T-cell (primary cell): ENCODE measurements at regions not wholly inside any gene's neighbourhood (a gene's known extent, or its start where the extent isn't known, plus 50 kb on each side); places are given as distances from the start of the nearest gene placed in this dataset.

ENCODE experiments used
- ATAC-seq, 4 experiments: fragments of 200-7000 bp in 3 of 4; fragments of 150-1000 bp in 1 of 4; cut with Tn5 transposase; replicated peaks in 1 of 4; 1 replicate in 3 of 4; 2 replicates in 1 of 4; pipeline ENCODE4 v1.10.0; 2021; ENCODE audit warnings: moderate library complexity in 3 of 4, mild to moderate bottlenecking in 2 of 4, moderate number of reproducible peaks in 1 of 4
- CTCF ChIA-PET, 2 donors: fragments of 300-600 bp; sonication (Branson Sonifier 250); formaldehyde crosslinking; loops; one replicate each; lab custom pipeline; 2022; ENCODE audit warnings: antibody characterized with exemption in 2 of 2; lab: Charles Lee
- POLR2A ChIA-PET, 2 donors: fragments of 300-600 bp; sonication (Branson Sonifier 250); formaldehyde crosslinking; loops; one replicate each; lab custom pipeline; 2022; ENCODE audit warnings: antibody characterized with exemption in 2 of 2; lab: Charles Lee
- DNase-seq, 35 experiments: peaks; one replicate each; pipeline versions ENCODE4 v3.0.0 to v3.0.0-alpha.2; 2013 to 2023
- H3K27ac ChIP-seq: one replicate; pipeline ENCODE4 v1.5.1; 2013; ENCODE audit warnings: low read length
- H3K27me3 ChIP-seq, 2 experiments: replicated peaks in 1 of 2; 1 replicate in 1 of 2; 2 replicates in 1 of 2; pipeline versions ENCODE4 v1.6.1 to v1.7.0; 2013; ENCODE audit warnings: low read length in 1 of 2, mixed read lengths in 1 of 2; ENCODE audit not compliant: control insufficient read depth in 2 of 2, insufficient read depth in 2 of 2; ENCODE audit errors: extremely low read depth in 1 of 2
- H3K36me3 ChIP-seq, 2 donors: 1 replicate in 1 of 2; 2 replicates in 1 of 2; pipeline versions ENCODE4 v1.6.1 to v1.7.0; 2013; ENCODE audit warnings: low read length in 1 of 2; ENCODE audit not compliant: control insufficient read depth in 2 of 2, insufficient read depth in 1 of 2; ENCODE audit errors: extremely low read depth in 1 of 2
- H3K4me1 ChIP-seq, 2 experiments: 1 replicate in 1 of 2; 2 replicates in 1 of 2; pipeline versions ENCODE4 v1.6.1 to v1.7.0; 2013; ENCODE audit warnings: low read length in 2 of 2, mixed read lengths in 1 of 2; ENCODE audit not compliant: insufficient read depth in 2 of 2, control insufficient read depth in 1 of 2; ENCODE audit errors: extremely low read depth in 1 of 2
- H3K4me3 ChIP-seq, 2 donors: 1 replicate in 1 of 2; 2 replicates in 1 of 2; pipeline versions ENCODE4 v1.5.1 to v1.7.0; 2013; ENCODE audit warnings: mild to moderate bottlenecking in 2 of 2, low read length in 1 of 2, moderate library complexity in 1 of 2; ENCODE audit not compliant: control insufficient read depth in 1 of 2; ENCODE audit errors: extremely low read depth in 1 of 2
- H3K9me3 ChIP-seq: 2 replicates; pipeline ENCODE4 v1.7.0; 2013
- H3K27ac Mint-ChIP-seq, 2 donors: one replicate each; pipeline ENCODE4 v1.8.0; 2020 to 2021; ENCODE audit warnings: mild to moderate bottlenecking in 2 of 2, mixed read lengths in 2 of 2
- H3K27me3 Mint-ChIP-seq, 2 donors: one replicate each; pipeline ENCODE4 v1.8.0; 2021 to 2022; ENCODE audit warnings: mixed read lengths in 2 of 2
- H3K36me3 Mint-ChIP-seq: one replicate; pipeline ENCODE4 v1.8.0; 2021; ENCODE audit warnings: mixed read lengths
- H3K4me1 Mint-ChIP-seq, 3 donors: one replicate each; pipeline ENCODE4 v1.8.0; 2020 to 2022; ENCODE audit warnings: mixed read lengths in 3 of 3, mild to moderate bottlenecking in 1 of 3
- H3K4me3 Mint-ChIP-seq, 3 donors: one replicate each; pipeline ENCODE4 v1.8.0; 2020 to 2022; ENCODE audit warnings: mild to moderate bottlenecking in 3 of 3, mixed read lengths in 3 of 3, moderate library complexity in 3 of 3
- H3K9me3 Mint-ChIP-seq, 3 donors: one replicate each; pipeline ENCODE4 v1.8.0; 2020 to 2022; ENCODE audit warnings: mixed read lengths in 3 of 3
- WGBS: methylation state at CpG from one replicate; pipeline ENCODE4 v1.1.5; 2013; ENCODE audit warnings: missing lambda C conversion rate; ENCODE audit not compliant: insufficient coverage; 5-methylcytosine and 5-hydroxymethylcytosine counted together

DNA sequence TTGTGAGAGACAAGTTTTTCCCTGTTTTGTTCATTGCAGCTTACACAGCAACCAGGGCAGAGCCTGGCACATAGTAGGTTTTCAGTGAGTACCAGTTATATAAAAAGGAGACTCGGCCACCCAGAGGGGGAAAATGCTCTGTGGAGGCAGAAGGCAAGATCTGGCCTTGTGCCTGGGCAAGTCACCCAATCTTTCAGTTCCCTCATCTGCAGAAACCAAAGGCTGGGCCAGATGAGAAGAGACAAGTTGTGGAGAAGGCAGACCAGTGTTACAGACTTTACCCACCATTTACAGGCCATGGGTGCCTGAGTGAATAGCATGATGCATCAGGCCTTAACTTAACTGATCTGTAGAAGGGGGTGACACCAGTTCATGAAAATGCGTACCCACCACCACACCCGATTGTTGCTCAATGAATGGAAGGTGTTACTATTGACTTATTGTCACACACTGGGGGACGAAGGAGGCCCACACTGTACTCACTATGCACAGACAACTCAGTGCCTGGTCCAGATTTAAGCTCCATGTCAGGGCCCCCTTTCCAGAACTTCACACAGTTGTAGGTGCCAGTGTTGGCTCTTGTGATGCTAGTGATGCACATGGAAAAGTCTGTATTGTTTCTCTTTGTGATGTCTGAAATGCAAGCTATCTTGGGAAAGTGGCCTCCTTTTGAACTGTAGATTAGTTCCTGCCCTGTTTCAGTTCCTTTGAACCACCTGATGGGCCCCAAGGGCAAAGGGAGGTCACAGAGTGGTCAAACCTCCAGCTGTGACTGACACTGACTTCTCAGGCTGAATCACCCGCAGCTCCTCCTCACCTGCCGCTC, 64.3 kb upstream of the SIRPG start:
- Mint-ChIP-seq H3K36me3 (peaks cover 7% of the 10 kb centered on the region), H3K27me3 (no peaks in the 10 kb centered on the region), H3K27ac (no peak overlapping the region), H3K4me3 (no peak overlapping the region), H3K9me3 (peaks cover 5 to 21% (median 10%) of the 10 kb centered on the region in 3 donors), H3K4me1 (peaks cover 12 to 23% (median 15%) of the 10 kb centered on the region in 3 donors)
- H3K27me3 ChIP-seq: no peaks in the 10 kb centered on the region
- H3K9me3 ChIP-seq: no peaks in the 10 kb centered on the region
- no peak overlapping the region for H3K27ac ChIP-seq
- ATAC-seq: no peak
- no peak for DNase-seq
- POLR2A ChIA-PET: no interaction called here
- H3K4me1 ChIP-seq: no peaks in the 10 kb centered on the region
- no peak overlapping the region for H3K4me3 ChIP-seq
- no CpG with 5 or more reads among the region's 6 CpGs for WGBS
- CTCF ChIA-PET: interaction anchor here in 1 of 2 donors (0.8 kb wide), 1 partner anchor 531 kb away, joined by 3 read pairs; no protein-coding TSS in a partner anchor
- no peaks in the 10 kb centered on the region for H3K36me3 ChIP-seq

DNA sequence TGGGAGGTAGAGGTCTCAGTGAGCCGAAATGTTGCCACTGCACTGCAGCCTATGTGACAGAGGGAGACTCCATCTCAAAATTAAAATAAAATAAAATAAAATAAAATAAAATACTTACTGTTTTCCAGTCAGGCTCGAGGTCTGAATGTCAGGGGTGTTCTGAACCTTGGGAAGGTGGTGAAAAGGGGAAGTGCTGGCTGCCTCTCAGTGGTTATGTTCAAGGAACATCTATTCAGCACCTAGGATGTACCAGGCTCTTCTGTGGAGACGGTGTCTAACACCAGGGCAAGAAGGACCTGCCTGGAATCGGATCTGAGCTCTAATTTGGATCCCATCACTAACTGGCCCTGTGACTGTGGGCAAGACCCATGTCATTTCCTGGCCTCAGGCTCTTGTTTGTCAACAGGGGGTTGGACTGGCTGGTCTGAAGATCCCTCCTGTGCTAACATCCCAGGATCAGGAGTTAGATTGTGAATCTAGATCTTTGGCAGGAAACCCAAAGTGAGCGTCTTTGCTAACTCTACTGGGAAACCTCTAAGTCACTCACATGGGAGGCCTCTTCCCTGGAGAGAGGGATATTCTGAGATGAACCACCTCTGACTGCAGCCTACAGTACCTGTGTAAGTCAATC, 63.4 kb upstream of the SIRPG start:
- Mint-ChIP-seq H3K27me3 (no peaks in the 10 kb centered on the region), H3K36me3 (peaks cover 7% of the 10 kb centered on the region), H3K4me1 (peaks cover 12 to 23% (median 15%) of the 10 kb centered on the region in 3 donors), H3K9me3 (peaks cover 5 to 21% (median 10%) of the 10 kb centered on the region in 3 donors), H3K27ac (no peak overlapping the region), H3K4me3 (no peak overlapping the region)
- POLR2A ChIA-PET: no interaction called here
- H3K9me3 ChIP-seq: no peaks in the 10 kb centered on the region
- no peaks in the 10 kb centered on the region for H3K4me1 ChIP-seq
- H3K36me3 ChIP-seq: no peaks in the 10 kb centered on the region
- H3K27me3 ChIP-seq: no peaks in the 10 kb centered on the region
- no peak for DNase-seq
- WGBS: 67% methylated on average over 2 of the region's 5 CpGs
- CTCF ChIA-PET: no interaction called here
- ATAC-seq: no peak
- H3K4me3 ChIP-seq: no peak overlapping the region
- no peak overlapping the region for H3K27ac ChIP-seq

DNA sequence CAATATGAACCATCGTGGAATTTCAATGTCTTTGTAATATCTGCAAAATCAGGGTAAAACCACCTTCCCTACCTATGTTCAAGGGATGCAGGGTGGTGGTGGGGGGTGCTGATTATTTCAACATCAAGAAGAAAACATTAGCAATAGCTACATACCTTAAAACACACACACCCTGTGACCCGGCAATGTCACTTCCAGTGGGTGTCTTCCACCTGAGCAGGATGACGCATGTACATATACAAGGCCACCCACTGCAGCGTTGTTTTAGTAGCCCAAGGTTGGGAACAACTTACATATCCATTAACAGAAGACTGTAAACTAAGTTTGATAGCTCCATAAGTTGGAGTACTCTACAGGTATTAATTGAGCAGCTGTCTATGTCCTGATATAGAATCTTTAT, 62.6 kb upstream of the SIRPG start:
- no peak overlapping the region for H3K4me3 Mint-ChIP-seq

DNA sequence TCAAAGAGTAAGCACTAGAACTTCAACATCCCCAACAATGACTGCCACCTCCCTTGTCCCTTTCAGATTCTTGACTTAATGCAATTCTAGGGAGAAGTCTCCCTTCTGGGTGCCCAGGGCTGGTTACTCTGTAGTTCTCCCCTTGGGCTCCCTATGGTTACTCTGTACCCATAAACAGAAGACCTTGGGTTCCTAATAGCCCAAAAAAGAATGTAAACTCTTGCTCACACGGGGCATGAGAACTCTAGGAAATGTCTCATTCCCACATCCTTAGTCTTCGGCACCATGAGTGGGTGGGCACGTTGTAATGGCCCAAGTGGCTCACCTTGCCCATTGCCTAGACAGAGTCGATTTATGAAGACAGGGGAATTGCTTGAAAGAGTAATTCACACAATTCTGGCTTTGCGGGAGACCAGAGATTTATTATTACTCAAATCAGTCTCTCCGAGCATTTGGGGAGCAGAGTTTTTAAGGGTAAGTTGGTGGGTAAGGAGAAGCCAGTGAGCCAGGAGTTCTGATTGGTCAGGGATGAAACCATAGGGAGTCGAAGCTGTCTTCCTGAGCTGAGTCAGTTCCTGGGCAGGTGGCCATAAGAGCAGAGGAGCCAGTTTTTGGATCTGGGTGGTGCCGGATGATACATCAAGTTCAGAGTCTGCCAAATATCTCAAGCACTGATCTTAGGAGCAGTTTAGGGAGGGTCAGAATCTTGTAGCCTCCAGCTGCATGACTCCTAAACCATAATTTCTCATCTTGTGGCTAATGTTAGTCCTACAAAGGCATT, 61.2 kb upstream of the SIRPG start:
- Mint-ChIP-seq H3K4me3 (no peak overlapping the region), H3K4me1 (peaks cover 12 to 23% (median 17%) of the 10 kb centered on the region in 3 donors), H3K9me3 (peaks cover 6 to 12% (median 7%) of the 10 kb centered on the region in 3 donors), H3K36me3 (peaks cover 3% of the 10 kb centered on the region), H3K27ac (no peak overlapping the region), H3K27me3 (no peaks in the 10 kb centered on the region)
- H3K4me3 ChIP-seq: no peak overlapping the region
- DNase-seq: no peak
- no peaks in the 10 kb centered on the region for H3K36me3 ChIP-seq
- no peak for ATAC-seq
- H3K9me3 ChIP-seq: no peaks in the 10 kb centered on the region
- no peaks in the 10 kb centered on the region for H3K27me3 ChIP-seq
- ChIA-PET CTCF (no interaction called here), POLR2A (no interaction called here)
- no peak overlapping the region for H3K27ac ChIP-seq
- H3K4me1 ChIP-seq: no peaks in the 10 kb centered on the region
- WGBS: 78% methylated on average over 3 of the region's 8 CpGs

More for the DNA sequence above, 62.6 kb upstream of the SIRPG start:
- ChIA-PET POLR2A (no interaction called here), CTCF (no interaction called here)
- H3K4me1 Mint-ChIP-seq: peaks cover 12 to 23% (median 17%) of the 10 kb centered on the region in 3 donors
- no peaks in the 10 kb centered on the region for H3K27me3 ChIP-seq
- H3K4me3 ChIP-seq: no peak overlapping the region
- no peak for ATAC-seq
- 100% methylated on average over 1 of the region's 4 CpGs for WGBS
- H3K9me3 ChIP-seq: no peaks in the 10 kb centered on the region
- no peaks in the 10 kb centered on the region for H3K4me1 ChIP-seq
- no peak for DNase-seq
- H3K27ac ChIP-seq: no peak overlapping the region
- no peaks in the 10 kb centered on the region for H3K27me3 Mint-ChIP-seq
- H3K36me3 Mint-ChIP-seq: peaks cover 7% of the 10 kb centered on the region
- no peak overlapping the region for H3K27ac Mint-ChIP-seq
- H3K9me3 Mint-ChIP-seq: peaks cover 8 to 19% (median 10%) of the 10 kb centered on the region in 3 donors
- no peaks in the 10 kb centered on the region for H3K36me3 ChIP-seq

DNA sequence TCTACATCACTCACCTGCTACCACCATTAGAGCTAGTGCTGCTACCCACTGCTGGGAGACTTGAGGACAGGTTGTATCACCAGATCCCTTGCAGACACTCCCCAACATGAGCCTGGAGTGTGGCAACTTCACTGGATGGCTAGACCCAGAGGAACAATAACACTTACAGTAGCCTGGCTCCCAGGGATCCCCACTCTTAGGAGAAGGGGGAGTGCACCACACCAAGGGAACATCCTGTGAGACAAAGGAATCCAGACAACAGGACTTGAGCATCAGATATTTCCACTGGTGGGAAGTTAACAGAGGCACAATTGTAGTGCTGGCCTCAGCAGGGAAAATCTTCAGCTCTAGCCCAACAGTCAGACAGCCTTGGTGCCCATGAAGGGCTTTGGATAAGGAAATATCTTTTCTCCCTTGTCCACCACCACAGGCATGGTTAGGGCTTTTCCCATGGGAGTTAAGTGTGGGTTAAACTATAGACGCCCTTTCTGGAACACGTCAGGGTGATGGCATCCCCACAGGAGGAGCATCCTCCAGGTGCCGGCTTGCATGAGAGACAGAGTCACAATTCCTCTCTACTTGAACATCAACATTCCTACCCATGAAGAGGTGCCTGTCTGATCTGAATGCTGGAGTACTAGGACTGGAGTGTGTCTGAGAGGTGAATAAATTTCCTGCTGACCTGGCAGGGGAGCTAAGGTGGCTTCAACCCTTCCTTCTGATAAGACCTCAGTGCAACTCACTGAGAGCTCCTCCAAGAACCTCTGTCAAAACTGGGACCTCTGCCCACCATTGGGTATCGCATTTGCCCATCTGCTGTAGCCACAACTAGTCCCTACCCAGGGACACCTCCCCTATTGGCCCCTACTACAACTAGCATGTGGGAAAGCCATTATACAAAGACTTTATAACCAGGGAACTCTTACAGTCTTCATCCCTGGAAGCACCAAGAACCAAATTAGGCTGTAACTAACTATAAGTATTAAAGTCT, 55.4 kb upstream of the SIRPG start:
- CTCF ChIA-PET: no interaction called here
- H3K4me3 ChIP-seq: no peak overlapping the region
- H3K9me3 ChIP-seq: no peaks in the 10 kb centered on the region
- H3K27ac Mint-ChIP-seq: no peak overlapping the region
- no peaks in the 10 kb centered on the region for H3K36me3 Mint-ChIP-seq
- no peak overlapping the region for H3K27ac ChIP-seq
- no peak overlapping the region for H3K4me3 Mint-ChIP-seq
- ATAC-seq (no peak), DNase-seq (no peak)
- POLR2A ChIA-PET: no interaction called here
- H3K27me3 Mint-ChIP-seq: no peaks in the 10 kb centered on the region
- WGBS: 100% methylated on average over 1 of the region's 4 CpGs
- peaks cover 0 to 4% of the 10 kb centered on the region in 2 experiments for H3K27me3 ChIP-seq
- peaks cover 14 to 22% (median 15%) of the 10 kb centered on the region in 3 donors for H3K4me1 Mint-ChIP-seq
- no peaks in the 10 kb centered on the region for H3K36me3 ChIP-seq
- peaks cover 4 to 11% (median 10%) of the 10 kb centered on the region in 3 donors for H3K9me3 Mint-ChIP-seq
- peaks cover 7 to 10% of the 10 kb centered on the region in 2 experiments for H3K4me1 ChIP-seq
